H9 (cell line): ENCODE measurements at regions not wholly inside any gene's neighbourhood (a gene's known extent, or its start where the extent isn't known, plus 50 kb on each side); places are given as distances from the start of the nearest gene placed in this dataset.

Experiments used
- DNase-seq: peaks from one replicate; pipeline ENCODE4 v3.0.0-alpha.2; 2017
- H2AFZ ChIP-seq: one replicate; pipeline ENCODE4 v1.6.1; 2013; ENCODE audit warnings: mild to moderate bottlenecking, low read length, control low read depth, moderate library complexity
- H2AK5ac ChIP-seq: 2 replicates; pipeline ENCODE4 v1.6.1; 2013; ENCODE audit warnings: low read length, control low read depth, mixed read lengths; ENCODE audit not compliant: insufficient read length
- H2BK120ac ChIP-seq: one replicate; pipeline ENCODE4 v1.6.1; 2013; ENCODE audit warnings: low read depth, mild to moderate bottlenecking, low read length, control low read depth, inconsistent platforms; ENCODE audit not compliant: poor library complexity, severe bottlenecking
- H2BK12ac ChIP-seq: 2 replicates; pipeline ENCODE4 v1.6.1; 2013; ENCODE audit warnings: low read length, control low read depth, mixed read lengths, low read depth; ENCODE audit not compliant: insufficient read length
- H2BK15ac ChIP-seq: 2 replicates; pipeline ENCODE4 v1.6.1; 2013; ENCODE audit warnings: low read depth, low read length, control low read depth
- H2BK20ac ChIP-seq: one replicate; pipeline ENCODE4 v1.6.1; 2013; ENCODE audit warnings: low read depth, mild to moderate bottlenecking, low read length, control low read depth, inconsistent platforms; ENCODE audit not compliant: poor library complexity, severe bottlenecking
- H2BK5ac ChIP-seq: 2 replicates; pipeline ENCODE4 v1.6.1; 2013; ENCODE audit warnings: low read length, control low read depth, mixed read lengths; ENCODE audit not compliant: insufficient read length
- H3K14ac ChIP-seq: 2 replicates; pipeline ENCODE4 v1.6.1; 2013; ENCODE audit warnings: low read length, control low read depth; ENCODE audit not compliant: insufficient read depth
- H3K18ac ChIP-seq: 2 replicates; pipeline ENCODE4 v1.6.1; 2013; ENCODE audit warnings: low read depth, mild to moderate bottlenecking, mixed read lengths, low read length, control low read depth; ENCODE audit not compliant: insufficient read length
- H3K23ac ChIP-seq: 2 replicates; pipeline ENCODE4 v1.6.1; 2013; ENCODE audit warnings: low read length, control low read depth, mixed read lengths, low read depth; ENCODE audit not compliant: insufficient read length
- H3K23me2 ChIP-seq: 2 replicates; pipeline ENCODE4 v1.6.1; 2013; ENCODE audit warnings: low read depth, mild to moderate bottlenecking, mixed read lengths, low read length, control low read depth; ENCODE audit not compliant: insufficient read length, poor library complexity, severe bottlenecking
- H3K27ac ChIP-seq: 2 replicates; pipeline ENCODE4 v1.5.1; 2013; ENCODE audit warnings: low read length, control low read depth, mixed read lengths, low read depth; ENCODE audit not compliant: insufficient read length
- H3K27me3 ChIP-seq: 2 replicates; pipeline ENCODE4 v1.6.1; 2013; ENCODE audit warnings: low read length, control low read depth, inconsistent platforms; ENCODE audit not compliant: insufficient read depth
- H3K4ac ChIP-seq: 2 replicates; pipeline ENCODE4 v1.6.1; 2013; ENCODE audit warnings: low read depth, mild to moderate bottlenecking, control low read depth, inconsistent platforms, low read length, moderate library complexity
- H3K4me1 ChIP-seq: 2 replicates; pipeline ENCODE4 v1.6.1; 2013; ENCODE audit warnings: low read length, control low read depth, inconsistent platforms; ENCODE audit not compliant: insufficient read depth
- H3K4me2 ChIP-seq: 2 replicates; pipeline ENCODE4 v1.6.1; 2013; ENCODE audit warnings: low read length, control low read depth, mixed read lengths; ENCODE audit not compliant: insufficient read length, insufficient read depth
- H3K56ac ChIP-seq: 2 replicates; pipeline ENCODE4 v1.6.1; 2013; ENCODE audit warnings: low read depth, mild to moderate bottlenecking, mixed read lengths, low read length, control low read depth; ENCODE audit not compliant: insufficient read length
- H3K79me1 ChIP-seq: 2 replicates; pipeline ENCODE4 v1.6.1; 2013; ENCODE audit warnings: low read depth, mild to moderate bottlenecking, moderate library complexity, low read length, control low read depth, inconsistent platforms; ENCODE audit not compliant: insufficient read depth, poor library complexity, severe bottlenecking
- H3K79me2 ChIP-seq: 2 replicates; pipeline ENCODE4 v1.6.1; 2013; ENCODE audit warnings: low read length, control low read depth, inconsistent platforms; ENCODE audit not compliant: insufficient read depth
- H3K9ac ChIP-seq: 2 replicates; pipeline ENCODE4 v1.6.1; 2013; ENCODE audit warnings: low read length, control low read depth, mixed read lengths; ENCODE audit not compliant: insufficient read length; ENCODE audit errors: extremely low read depth
- H3K9me3 ChIP-seq: one replicate; pipeline ENCODE4 v1.6.1; 2013; ENCODE audit warnings: low read depth, low read length, inconsistent platforms; ENCODE audit not compliant: control insufficient read depth
- H3T11ph ChIP-seq: one replicate; pipeline ENCODE4 v1.6.1; 2013; ENCODE audit warnings: mild to moderate bottlenecking, low read length, control low read depth, inconsistent platforms
- H4K20me1 ChIP-seq: one replicate; pipeline ENCODE4 v1.6.1; 2013; ENCODE audit not compliant: control insufficient read depth, insufficient read length, insufficient read depth
- H4K5ac ChIP-seq: 2 replicates; pipeline ENCODE4 v1.6.1; 2013; ENCODE audit warnings: low read depth, mild to moderate bottlenecking, mixed read lengths, low read length, control low read depth; ENCODE audit not compliant: insufficient read length
- H4K8ac ChIP-seq: replicated peaks from 2 replicates; pipeline ENCODE4 v1.6.1; 2013; ENCODE audit warnings: low read length, control low read depth, mixed read lengths, low read depth; ENCODE audit not compliant: insufficient read length
- H4K91ac ChIP-seq: 2 replicates; pipeline ENCODE4 v1.6.1; 2013; ENCODE audit warnings: low read depth, mild to moderate bottlenecking, moderate library complexity, mixed read lengths, low read length, control low read depth; ENCODE audit not compliant: insufficient read length
- H3K27ac Mint-ChIP-seq, 3 experiments: 2 replicates in 2 of 3; 3 replicates in 1 of 3; pipeline ENCODE4 v1.8.0; 2020 to 2021; ENCODE audit warnings: mixed read lengths in 3 of 3, mild to moderate bottlenecking in 1 of 3, moderate library complexity in 1 of 3
- H3K27me3 Mint-ChIP-seq: 2 replicates; pipeline ENCODE4 v1.8.0; 2021; ENCODE audit warnings: low read depth, mild to moderate bottlenecking, moderate library complexity, mixed read lengths
- H3K36me3 Mint-ChIP-seq, 3 experiments: 2 replicates in 2 of 3; 3 replicates in 1 of 3; pipeline ENCODE4 v1.8.0; 2020 to 2021; ENCODE audit warnings: low read depth in 3 of 3, mixed read lengths in 3 of 3; ENCODE audit not compliant: insufficient read depth in 1 of 3
- H3K4me1 Mint-ChIP-seq, 2 experiments: 2 replicates each; pipeline ENCODE4 v1.8.0; 2020; ENCODE audit warnings: mixed read lengths in 2 of 2
- H3K4me3 Mint-ChIP-seq, 2 experiments: 2 replicates in 1 of 2; 3 replicates in 1 of 2; pipeline ENCODE4 v1.8.0; 2020 to 2021; ENCODE audit warnings: mild to moderate bottlenecking in 2 of 2, mixed read lengths in 2 of 2, moderate library complexity in 1 of 2
- H3K9me3 Mint-ChIP-seq, 2 experiments: 2 replicates in 1 of 2; 3 replicates in 1 of 2; pipeline ENCODE4 v1.8.0; 2020; ENCODE audit warnings: mild to moderate bottlenecking in 2 of 2, mixed read lengths in 2 of 2, moderate library complexity in 1 of 2
- TF ChIP-seq, protein P1 (sequence below): fragments of 200-600 bp; sonication (generic); conservative IDR thresholded peaks from 3 replicates; pipeline ENCODE4 v1.8.0; 2021; ENCODE audit warnings: antibody characterized with exemption, mild to moderate bottlenecking

DNA sequence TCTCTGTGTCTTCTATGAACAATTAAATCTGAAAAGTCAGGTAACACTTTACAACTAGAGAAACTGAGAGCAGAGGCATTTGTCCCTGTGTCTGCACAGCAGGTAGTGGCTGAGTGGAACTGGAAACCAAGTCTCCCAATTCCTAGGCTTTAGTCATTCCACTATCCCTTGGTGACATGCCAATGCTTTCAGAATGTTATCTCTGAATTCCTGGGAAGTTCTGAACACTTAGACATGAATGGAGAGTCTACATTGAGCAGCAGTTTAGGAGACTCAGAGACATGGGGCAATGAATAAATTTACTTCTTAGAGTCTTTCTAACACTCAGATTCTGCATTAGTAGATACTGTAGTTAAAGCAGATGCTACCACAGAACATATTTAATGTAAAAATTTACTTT is 94.8 kb upstream of the APC start:
- Histone ChIP-seq H2AFZ (no peak overlapping the region), H3K4ac (no peak overlapping the region), H2BK12ac (no peak overlapping the region), H2BK5ac (no peak overlapping the region), H3K23ac (no peak overlapping the region), H3K9me3 (no peaks in the 10 kb centered on the region), H2BK120ac (no peak overlapping the region), H4K5ac (no peak overlapping the region), H3K79me2 (no peaks in the 10 kb centered on the region), H2BK20ac (no peak overlapping the region), H3T11ph (no peak overlapping the region), H3K79me1 (no peaks in the 10 kb centered on the region), H4K20me1 (no peaks in the 10 kb centered on the region), H3K23me2 (no peaks in the 10 kb centered on the region), H3K4me1 (no peaks in the 10 kb centered on the region), H3K18ac (no peak overlapping the region), H3K27ac (no peak overlapping the region), H3K14ac (no peak overlapping the region), H4K8ac (no peak overlapping the region), H3K56ac (no peak overlapping the region), H3K27me3 (no peaks in the 10 kb centered on the region), H4K91ac (no peak overlapping the region), H2AK5ac (no peak overlapping the region), H3K4me2 (no peak overlapping the region), H3K9ac (no peak overlapping the region), H2BK15ac (no peak overlapping the region)
- TF ChIP-seq, protein P1, sequence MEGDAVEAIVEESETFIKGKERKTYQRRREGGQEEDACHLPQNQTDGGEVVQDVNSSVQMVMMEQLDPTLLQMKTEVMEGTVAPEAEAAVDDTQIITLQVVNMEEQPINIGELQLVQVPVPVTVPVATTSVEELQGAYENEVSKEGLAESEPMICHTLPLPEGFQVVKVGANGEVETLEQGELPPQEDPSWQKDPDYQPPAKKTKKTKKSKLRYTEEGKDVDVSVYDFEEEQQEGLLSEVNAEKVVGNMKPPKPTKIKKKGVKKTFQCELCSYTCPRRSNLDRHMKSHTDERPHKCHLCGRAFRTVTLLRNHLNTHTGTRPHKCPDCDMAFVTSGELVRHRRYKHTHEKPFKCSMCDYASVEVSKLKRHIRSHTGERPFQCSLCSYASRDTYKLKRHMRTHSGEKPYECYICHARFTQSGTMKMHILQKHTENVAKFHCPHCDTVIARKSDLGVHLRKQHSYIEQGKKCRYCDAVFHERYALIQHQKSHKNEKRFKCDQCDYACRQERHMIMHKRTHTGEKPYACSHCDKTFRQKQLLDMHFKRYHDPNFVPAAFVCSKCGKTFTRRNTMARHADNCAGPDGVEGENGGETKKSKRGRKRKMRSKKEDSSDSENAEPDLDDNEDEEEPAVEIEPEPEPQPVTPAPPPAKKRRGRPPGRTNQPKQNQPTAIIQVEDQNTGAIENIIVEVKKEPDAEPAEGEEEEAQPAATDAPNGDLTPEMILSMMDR, result no peak
- Mint-ChIP-seq H3K4me3 (no peak overlapping the region), H3K27ac (no peak overlapping the region), H3K9me3 (no peaks in the 10 kb centered on the region), H3K36me3 (no peaks in the 10 kb centered on the region), H3K27me3 (no peaks in the 10 kb centered on the region), H3K4me1 (peaks cover 6% of the 10 kb centered on the region in 2 experiments)
- no peak for DNase-seq
